GM19239 (cell line): ENCODE measurements at regions not wholly inside any gene's neighbourhood (a gene's known extent, or its start where the extent isn't known, plus 50 kb on each side); places are given as distances from the start of the nearest gene placed in this dataset.

ENCODE experiments used
- DNase-seq: peaks from one replicate; pipeline ENCODE4 v3.0.0; 2011; ENCODE audit warnings: low spot score; ENCODE audit not compliant: insufficient read length
- FAIRE-seq: peaks from 2 replicates; lab custom pipeline; 2011; peaks lifted over from hg19 to GRCh38; lab: Jason Lieb, UNC

- FAIRE-seq = no peak
- no peak for DNase-seq
Observed at GRCh38 chr3:29083081-29083480, 197.8 kb upstream of the RBMS3 start.

GRCh38 chr3:29083676-29084075, 197.2 kb upstream of the RBMS3 start:
- DNase-seq = no peak
- FAIRE-seq = no peak

GRCh38 chr3:29088579-29088978, 192.3 kb upstream of the RBMS3 start:
- FAIRE-seq = no peak
- DNase-seq = no peak

GRCh38 chr3:29090912-29091597, 189.8 kb upstream of the RBMS3 start:
- DNase-seq = no peak
- no peak for FAIRE-seq

GRCh38 chr3:29091599-29092189, 189.2 kb upstream of the RBMS3 start:
- FAIRE-seq = no peak
- no peak for DNase-seq

GRCh38 chr3:29092348-29092747, 188.5 kb upstream of the RBMS3 start:
- DNase-seq (no peak), FAIRE-seq (no peak)

- FAIRE-seq = no peak
Observed at GRCh38 chr3:29099296-29099695, 181.6 kb upstream of the RBMS3 start.

GRCh38 chr3:29099775-29100174, 181.1 kb upstream of the RBMS3 start:
- no peak for FAIRE-seq
- no peak for DNase-seq

More at GRCh38 chr3:29099296-29099695, 181.6 kb upstream of the RBMS3 start:
- no peak for DNase-seq

- FAIRE-seq = no peak
- DNase-seq = no peak
Observed at GRCh38 chr3:29100292-29100691, 180.6 kb upstream of the RBMS3 start.

- no peak for FAIRE-seq
- DNase-seq = no peak
Observed at GRCh38 chr3:29128001-29128400, 152.9 kb upstream of the RBMS3 start.

- no peak for DNase-seq
- no peak for FAIRE-seq
Observed at GRCh38 chr3:29137601-29138000, 143.3 kb upstream of the RBMS3 start.

GRCh38 chr3:29138171-29138570, 142.7 kb upstream of the RBMS3 start:
- FAIRE-seq (no peak), DNase-seq (no peak)

GRCh38 chr3:29140666-29141065, 140.2 kb upstream of the RBMS3 start:
- DNase-seq (no peak), FAIRE-seq (no peak)

GRCh38 chr3:29141197-29141917, 139.5 kb upstream of the RBMS3 start:
- DNase-seq = no peak
- no peak for FAIRE-seq

GRCh38 chr3:29141918-29142275, 139.0 kb upstream of the RBMS3 start:
- FAIRE-seq = no peak
- no peak for DNase-seq

GRCh38 chr3:29143151-29143550, 137.7 kb upstream of the RBMS3 start:
- no peak for FAIRE-seq

GRCh38 chr3:29144361-29144760, 136.5 kb upstream of the RBMS3 start:
- FAIRE-seq (no peak), DNase-seq (no peak)

More at GRCh38 chr3:29143151-29143550, 137.7 kb upstream of the RBMS3 start:
- DNase-seq = no peak

GRCh38 chr3:29144807-29145206, 136.1 kb upstream of the RBMS3 start:
- FAIRE-seq (no peak), DNase-seq (no peak)

- no peak for DNase-seq
- FAIRE-seq = no peak
Observed at GRCh38 chr3:29145360-29145759, 135.5 kb upstream of the RBMS3 start.

- no peak for FAIRE-seq
- no peak for DNase-seq
Observed at GRCh38 chr3:29152379-29152778, 128.5 kb upstream of the RBMS3 start.

GRCh38 chr3:29153811-29154210, 127.1 kb upstream of the RBMS3 start:
- peak; percentile 21 for FAIRE-seq
- no peak for DNase-seq
